ENCODE measurements at regions not wholly inside any gene's neighbourhood (a gene's known extent, or its start where the extent isn't known, plus 50 kb on each side); places are given as distances from the start of the nearest gene placed in this dataset.
"Not testable (repeated sequence)": the region's sequence is repeated elsewhere in the genome, so short reads cannot be mapped to it uniquely, and the experiment has no call there.

DNA sequence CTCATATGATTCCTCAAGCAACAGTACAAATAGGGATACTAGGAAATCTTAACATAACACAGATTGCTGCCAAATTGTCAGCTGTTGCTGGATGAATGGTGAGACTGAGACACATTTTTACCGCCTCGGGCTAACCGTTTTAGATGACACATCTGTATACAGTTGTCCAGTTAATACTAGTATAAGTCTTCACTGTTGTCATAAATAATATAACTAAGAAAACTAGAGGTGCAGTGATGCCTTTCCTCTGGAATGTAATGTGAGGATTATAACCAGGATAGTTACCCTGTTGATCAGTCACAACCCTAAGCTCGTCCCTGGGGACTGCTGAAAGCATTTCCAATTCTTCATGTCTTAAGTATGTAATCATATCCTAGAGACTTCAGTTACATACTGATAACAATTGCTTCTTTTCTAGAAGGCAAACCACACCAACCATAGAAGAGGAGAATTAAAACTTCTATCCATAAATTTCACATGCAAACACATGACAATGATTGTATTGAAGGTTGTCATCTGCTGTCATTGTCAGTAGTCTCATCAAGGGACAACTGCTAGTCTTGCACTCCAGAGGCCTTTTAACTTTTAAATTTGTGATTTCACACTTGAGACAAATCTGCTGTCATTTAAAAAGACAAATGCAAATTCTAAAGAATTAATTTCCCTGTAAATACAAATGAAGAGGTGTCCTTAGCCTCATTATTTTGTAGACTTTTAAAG lies 100.4 kb upstream of the SEMA3D start:
- DNase-seq: no peak

DNA sequence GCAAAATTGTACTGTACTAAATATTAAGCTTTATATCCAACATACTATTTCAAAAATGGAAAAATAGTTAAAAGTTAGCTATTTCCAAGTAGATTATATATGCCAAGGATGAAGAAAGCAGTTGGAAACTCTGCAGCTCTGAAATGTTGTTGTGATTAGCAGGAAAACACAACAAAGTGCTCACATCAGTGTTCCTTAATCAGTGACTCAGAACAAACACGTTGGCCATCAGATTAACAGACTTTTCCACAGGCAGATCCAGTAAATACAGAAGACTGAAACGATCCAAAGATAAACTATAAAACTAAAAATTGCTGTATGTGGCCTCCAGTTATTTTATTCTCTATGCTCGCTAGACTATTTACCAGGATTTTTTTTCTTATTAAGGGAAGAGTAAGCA lies 99.6 kb upstream of the SEMA3D start:
- DNase-seq: no peak

DNA sequence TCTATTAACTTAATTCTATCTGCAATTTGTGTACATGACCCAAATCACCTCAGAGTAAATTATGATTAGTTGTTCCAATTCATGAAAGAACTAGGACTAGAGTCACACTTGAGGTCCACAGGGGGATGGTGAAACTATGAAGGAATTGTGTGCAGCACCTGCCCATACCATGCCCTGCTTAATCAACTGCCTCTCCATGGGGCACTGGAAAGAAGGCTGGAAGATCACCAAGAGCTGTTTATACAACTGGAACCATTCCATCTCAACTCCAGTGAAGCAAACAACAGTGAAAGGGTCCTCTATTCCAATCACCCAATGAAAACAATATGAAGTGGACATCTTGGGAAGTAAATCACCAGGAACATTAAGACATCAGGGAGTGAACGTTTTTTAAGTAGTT lies 98.7 kb upstream of the SEMA3D start:
- DNase-seq: no peak

DNA sequence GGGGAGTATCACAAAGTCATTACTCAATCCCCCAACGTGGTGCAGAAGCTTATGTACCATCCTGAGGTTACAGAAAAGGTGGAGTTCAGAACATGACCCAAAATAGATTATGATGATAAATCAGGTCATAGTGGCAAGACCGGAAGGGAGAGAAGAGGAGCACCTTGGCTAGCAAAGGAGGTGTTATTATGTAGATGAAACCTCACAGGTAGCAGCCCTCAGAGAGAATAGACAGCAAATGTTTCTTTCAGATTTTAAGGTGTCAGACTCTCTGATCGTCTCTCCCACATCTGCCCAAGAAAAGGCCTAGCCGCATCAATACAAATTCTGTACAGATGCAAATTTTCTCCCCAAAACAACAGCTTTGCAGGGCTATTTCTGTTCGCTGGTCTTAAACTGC lies 88.3 kb upstream of the SEMA3D start:
- DNase-seq: no peak

DNA sequence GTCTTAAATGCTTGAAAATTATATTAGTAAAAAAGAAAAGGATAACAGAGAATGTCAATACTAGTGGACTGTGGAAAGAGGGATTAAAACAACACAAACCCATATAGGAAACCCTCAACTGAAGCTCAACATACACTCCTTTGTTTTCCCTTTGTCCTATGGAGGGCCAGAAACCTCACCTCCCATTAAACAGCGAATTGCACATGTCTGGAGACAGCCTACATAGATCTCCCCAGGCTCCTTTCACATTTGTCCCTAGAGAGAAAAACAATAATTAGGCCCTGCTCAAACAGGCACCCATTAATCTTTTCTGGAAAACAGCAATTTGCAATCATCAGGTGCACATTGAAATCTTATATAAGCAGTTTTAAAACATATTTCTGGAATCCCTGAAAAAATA lies 87.6 kb upstream of the SEMA3D start:
- DNase-seq: no peak

DNA sequence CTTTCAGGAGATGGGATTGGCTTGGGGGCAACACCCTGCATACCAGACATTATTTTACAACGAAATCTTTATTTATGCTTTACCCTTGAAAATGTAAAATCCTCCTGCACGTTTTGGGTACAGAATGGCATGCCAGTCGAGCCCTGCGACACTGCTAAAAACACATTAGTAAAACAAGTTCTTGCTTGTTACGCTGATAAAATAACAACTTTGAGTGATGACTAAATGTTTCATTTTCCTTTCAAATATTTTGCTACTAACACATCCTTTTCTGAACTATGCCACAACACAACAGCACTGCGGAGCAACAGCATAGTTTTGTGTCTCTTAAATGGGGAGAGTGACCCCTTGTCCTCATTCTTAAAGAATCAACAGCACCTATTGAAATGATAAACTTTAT lies 76.0 kb upstream of the SEMA3D start:
- no peak for DNase-seq

DNA sequence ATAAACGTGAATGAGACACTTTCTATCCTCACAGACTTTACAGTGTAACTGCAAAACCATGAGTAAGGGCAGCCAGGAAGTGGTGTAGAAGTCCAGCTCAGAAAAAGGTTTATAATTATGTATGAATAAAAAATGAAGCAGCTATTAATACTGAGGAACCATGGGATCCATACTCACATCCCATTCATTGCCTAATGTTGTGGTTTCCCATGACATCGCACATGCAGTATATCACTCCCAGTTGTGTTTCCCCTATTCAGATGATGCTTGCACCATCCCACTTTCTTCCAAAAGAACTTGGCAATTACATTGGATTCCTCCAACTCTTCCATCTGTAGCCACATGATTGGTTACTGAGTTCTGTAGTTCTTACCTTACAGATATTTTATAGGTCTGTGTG lies 74.5 kb upstream of the SEMA3D start:
- no peak for DNase-seq

DNA sequence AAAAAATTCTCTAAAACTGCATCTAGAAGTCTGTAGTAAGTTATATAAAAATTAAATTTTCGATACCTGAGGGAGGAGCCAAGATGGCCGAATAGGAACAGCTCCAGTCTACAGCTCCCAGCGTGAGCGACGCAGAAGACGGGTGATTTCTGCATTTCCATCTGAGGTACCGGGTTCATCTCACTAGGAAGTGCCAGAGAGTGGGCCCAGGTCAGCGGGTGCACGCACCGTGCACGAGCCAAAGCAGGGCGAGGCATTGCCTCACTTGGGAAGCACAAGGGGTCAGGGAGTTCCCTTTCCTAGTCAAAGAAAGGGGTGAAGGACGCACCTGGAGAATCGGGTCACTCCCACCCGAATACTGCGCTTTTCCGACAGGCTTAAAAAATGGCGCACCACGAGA lies 62.9 kb upstream of the SEMA3D start:
- not testable (repeated sequence) for DNase-seq

DNA sequence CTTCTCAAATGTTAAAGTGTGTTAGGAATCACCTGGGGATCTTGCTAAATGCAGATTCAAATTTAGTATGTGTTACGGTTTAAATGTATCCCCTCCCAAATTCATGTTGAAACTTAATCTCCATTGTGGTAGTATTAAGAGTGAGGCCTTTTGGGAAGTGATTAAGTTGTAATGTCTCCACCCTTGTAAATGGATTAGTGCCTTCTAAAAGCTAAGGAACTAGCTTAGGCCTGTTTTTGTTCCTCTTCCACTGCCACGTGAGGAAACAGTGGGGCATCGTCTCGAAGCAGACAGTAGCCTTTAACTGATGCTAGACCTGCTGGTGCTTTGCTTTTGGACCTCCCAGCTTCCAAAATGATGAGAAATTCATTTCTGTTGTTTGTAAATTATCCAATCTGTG lies 52.3 kb upstream of the SEMA3D start:
- no peak for DNase-seq

DNA sequence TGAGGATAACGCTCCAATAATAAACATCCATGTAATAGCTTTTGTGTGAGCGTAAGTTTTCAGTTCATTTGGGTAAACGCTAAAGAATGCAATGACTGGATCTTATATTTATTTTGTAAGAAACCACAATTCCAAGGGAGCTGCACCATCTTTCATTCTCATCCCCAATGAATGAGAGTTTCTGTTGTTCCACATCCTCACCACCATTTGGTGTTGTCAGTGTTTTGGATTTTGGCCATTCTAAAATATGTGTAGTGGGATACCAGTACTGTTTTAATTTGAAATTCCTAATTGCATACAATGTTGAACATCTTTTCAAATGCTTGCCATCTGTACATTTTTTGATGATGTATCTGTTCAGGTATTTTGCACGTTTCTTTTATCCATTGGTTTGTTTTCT lies 50.9 kb upstream of the SEMA3D start:
- DNase-seq: no peak

Measured in right forelimb (tissue), 1 donor.